NCI-H2107 (cell line): ENCODE measurements at regions not wholly inside any gene's neighbourhood (a gene's known extent, or its start where the extent isn't known, plus 50 kb on each side); places are given as distances from the start of the nearest gene placed in this dataset.
"Not testable (repeated sequence)": the region's sequence is repeated elsewhere in the genome, so short reads cannot be mapped to it uniquely, and the experiment has no call there.

Experiments used
- DNase-seq: peaks from one replicate; lab custom pipeline; 2025; lab: John Stamatoyannopoulos, UW

GRCh38 chr1:157217486-157217885, 79.3 kb upstream of the ETV3 start:
- no peak for DNase-seq

- no peak for DNase-seq
These were observed 75.6 kb upstream of the ETV3 start for GRCh38 chr1:157213836-157214235.

- no peak for DNase-seq
These were observed 71.3 kb upstream of the ETV3 start for GRCh38 chr1:157209514-157209913.

- not testable (repeated sequence) for DNase-seq
These were observed 67.8 kb upstream of the ETV3 start for GRCh38 chr1:157205982-157206381.

- no peak for DNase-seq
These were observed 65.0 kb upstream of the ETV3 start for GRCh38 chr1:157203166-157203565.

GRCh38 chr1:157202331-157202730, 64.1 kb upstream of the ETV3 start:
- no peak for DNase-seq

- DNase-seq: peak; percentile 22
These were observed 63.6 kb upstream of the ETV3 start for GRCh38 chr1:157201767-157202166.

GRCh38 chr1:157200451-157200850, 62.3 kb upstream of the ETV3 start:
- DNase-seq: no peak

GRCh38 chr1:157199421-157199755, 61.2 kb upstream of the ETV3 start:
- DNase-seq: no peak

GRCh38 chr1:157198619-157199420, 60.6 kb upstream of the ETV3 start:
- peak; percentile 48 for DNase-seq

GRCh38 chr1:157197906-157198435, 59.8 kb upstream of the ETV3 start:
- DNase-seq: no peak

- peak; percentile 29 for DNase-seq
These were observed 58.7 kb upstream of the ETV3 start for GRCh38 chr1:157196670-157197456.

GRCh38 chr1:157196245-157196543, 58.0 kb upstream of the ETV3 start:
- DNase-seq: no peak

- no peak for DNase-seq
These were observed 57.5 kb upstream of the ETV3 start for GRCh38 chr1:157195521-157196244.

- DNase-seq: no peak
These were observed 56.7 kb upstream of the ETV3 start for GRCh38 chr1:157194731-157195520.

GRCh38 chr1:157193702-157194391, 55.7 kb upstream of the ETV3 start:
- DNase-seq: peak; percentile 75

- no peak for DNase-seq
These were observed 55.0 kb upstream of the ETV3 start for GRCh38 chr1:157193219-157193618.

- no peak for DNase-seq
These were observed 52.1 kb upstream of the ETV3 start for GRCh38 chr1:157189986-157190982.

- DNase-seq: no peak
These were observed 50.9 kb upstream of the ETV3 start for GRCh38 chr1:157189096-157189495.
